Left lung (tissue), 4 donors: ENCODE measurements at regions not wholly inside any gene's neighbourhood (a gene's known extent, or its start where the extent isn't known, plus 50 kb on each side); places are given as distances from the start of the nearest gene placed in this dataset.

Source experiments
- ATAC-seq: fragments of 200-7000 bp; cut with Tn5 transposase; one replicate; pipeline ENCODE4 v1.9.1; 2020; ENCODE audit warnings: moderate library complexity
- DNase-seq, 4 donors: peaks; one replicate each; pipeline ENCODE4 v3.0.0-alpha.2; 2013 to 2020
- H3K27ac ChIP-seq, 2 donors: fragments of 200-600 bp; sonication (generic) in 1 of 2; one replicate each; pipeline versions ENCODE4 v1.5.0 to v1.8.0; 2020 to 2021
- H3K27me3 ChIP-seq, 2 donors: fragments of 200-600 bp; sonication (generic) in 1 of 2; one replicate each; pipeline versions ENCODE4 v1.5.0 to v1.8.0; 2020 to 2021
- H3K36me3 ChIP-seq, 2 donors: fragments of 200-600 bp; sonication (generic) in 1 of 2; one replicate each; pipeline versions ENCODE4 v1.5.0 to v1.8.0; 2020 to 2021
- H3K4me1 ChIP-seq, 2 donors: fragments of 200-600 bp; one replicate each; pipeline ENCODE4 v1.8.0; 2021
- H3K4me3 ChIP-seq, 2 donors: fragments of 200-600 bp; sonication (generic) in 1 of 2; one replicate each; pipeline versions ENCODE4 v1.5.0 to v1.8.0; 2020 to 2021; ENCODE audit warnings: mild to moderate bottlenecking in 1 of 2
- H3K9me3 ChIP-seq, 2 donors: fragments of 200-600 bp; sonication (generic) in 1 of 2; one replicate each; pipeline versions ENCODE4 v1.5.0 to v1.8.0; 2020 to 2021
- CTCF ChIP-seq, 2 donors: fragments of 200-600 bp; sonication (generic) in 1 of 2; IDR thresholded peaks; one replicate each; pipeline versions ENCODE4 v1.5.0 to v1.8.0; 2021; ENCODE audit warnings: antibody characterized with exemption in 2 of 2
- intact Hi-C, 2 donors: fragments of 100-400 bp; cut with DNase I; formaldehyde crosslinking; loops; one replicate each; pipeline versions ENCODE4 v1.11.2 to v1.14.2; 2022
- donor health status: DM: no; HTN: yes; CAD: no.
- donor health status: DM: no; HTN: no; CAD: no.

DNA sequence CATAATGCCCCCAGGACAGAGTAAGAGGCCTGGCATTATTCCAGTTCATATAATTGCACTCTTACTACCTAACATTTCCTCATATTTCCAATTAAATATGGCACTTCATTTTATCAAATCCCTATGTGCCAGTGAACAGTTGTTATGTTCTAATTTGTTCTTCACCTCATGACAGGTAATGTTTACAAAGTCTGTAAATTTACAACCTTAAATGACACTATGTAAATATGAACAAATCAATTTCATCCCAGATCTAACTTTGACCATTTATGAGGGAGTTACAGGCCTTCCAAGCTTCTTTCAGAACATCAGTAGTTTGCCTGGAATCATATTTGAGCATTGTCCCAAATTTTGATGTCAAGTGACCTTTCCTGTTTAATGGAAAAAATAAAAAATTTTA, 592.6 kb upstream of the CDH6 start:
- ATAC-seq = no peak
- no peak for TF ChIP-seq CTCF (IDR thresholded peaks at IDR 0.05)

GRCh38 chr5:30596495-30597064, 596.9 kb upstream of the CDH6 start:
- no peak overlapping the region for H3K4me3 ChIP-seq
- DNase-seq = no peak
- H3K9me3 ChIP-seq = peaks cover 0 to 6% of the 10 kb centered on the region in 2 donors
- H3K27me3 ChIP-seq = no peaks in the 10 kb centered on the region
- ATAC-seq = no peak
- H3K4me1 ChIP-seq = no peaks in the 10 kb centered on the region
- intact Hi-C loops = no loop called here
- no peak overlapping the region for H3K27ac ChIP-seq
- no peak for TF ChIP-seq CTCF (IDR thresholded peaks at IDR 0.05)
- H3K36me3 ChIP-seq = no peaks in the 10 kb centered on the region

More for the DNA sequence above, 592.6 kb upstream of the CDH6 start:
- Histone ChIP-seq H3K27me3 (no peaks in the 10 kb centered on the region), H3K36me3 (no peaks in the 10 kb centered on the region), H3K4me1 (no peaks in the 10 kb centered on the region), H3K27ac (no peak overlapping the region), H3K9me3 (peaks cover 0 to 6% of the 10 kb centered on the region in 2 donors), H3K4me3 (no peak overlapping the region)
- intact Hi-C loops = no loop called here
- no peak for DNase-seq

- TF ChIP-seq CTCF (IDR thresholded peaks at IDR 0.05) = no peak
- DNase-seq = no peak
- Histone ChIP-seq H3K36me3 (no peaks in the 10 kb centered on the region), H3K27ac (no peak overlapping the region), H3K9me3 (peaks cover 0 to 6% of the 10 kb centered on the region in 2 donors), H3K27me3 (no peaks in the 10 kb centered on the region), H3K4me1 (no peaks in the 10 kb centered on the region), H3K4me3 (no peak overlapping the region)
- no peak for ATAC-seq
- intact Hi-C loops = no loop called here
These were observed 599.2 kb upstream of the CDH6 start for GRCh38 chr5:30594331-30594730.

GRCh38 chr5:30592833-30593232, 600.7 kb upstream of the CDH6 start:
- TF ChIP-seq CTCF (IDR thresholded peaks at IDR 0.05) = no peak
- H3K9me3 ChIP-seq = no peaks in the 10 kb centered on the region
- no peak for DNase-seq
- no peak overlapping the region for H3K27ac ChIP-seq
- intact Hi-C loops = no loop called here
- H3K27me3 ChIP-seq = no peaks in the 10 kb centered on the region
- no peak overlapping the region for H3K4me3 ChIP-seq
- no peaks in the 10 kb centered on the region for H3K4me1 ChIP-seq
- no peak for ATAC-seq
- H3K36me3 ChIP-seq = no peaks in the 10 kb centered on the region

DNA sequence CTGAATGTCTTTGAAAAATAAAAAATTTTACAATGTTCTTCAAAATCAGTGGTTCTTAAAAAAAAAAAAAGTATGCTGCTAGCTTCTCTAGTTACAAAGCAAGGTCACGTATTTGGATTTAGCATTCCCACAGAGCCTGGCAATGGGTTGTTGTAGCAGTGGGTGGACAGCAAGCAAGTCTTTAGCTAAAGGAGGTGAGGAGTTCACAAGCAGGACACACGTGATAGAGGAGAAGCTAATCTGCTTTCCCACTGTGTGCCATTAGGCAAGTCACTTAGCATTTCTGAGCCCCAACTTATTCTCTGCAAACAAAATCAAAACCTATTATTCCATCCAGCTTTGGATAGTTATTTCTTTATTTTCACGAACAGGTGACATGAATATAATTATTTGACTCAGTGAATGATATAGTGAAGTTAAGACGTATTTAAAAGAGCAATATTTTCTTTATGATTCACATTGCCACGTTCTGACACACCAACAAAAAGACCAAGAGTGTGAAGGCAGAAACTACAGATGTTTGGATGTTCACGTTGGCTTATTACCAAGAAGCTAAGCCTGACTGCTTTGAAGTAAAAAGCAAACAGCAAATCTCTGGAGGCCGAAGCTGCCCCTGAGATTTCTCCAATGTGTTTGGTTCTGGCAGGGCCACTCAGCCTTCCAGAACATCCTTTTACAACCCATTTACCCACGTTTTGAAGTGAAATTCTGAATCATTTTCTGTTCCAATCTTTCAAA, 612.1 kb upstream of the CDH6 start:
- Histone ChIP-seq H3K4me3 (no peak overlapping the region), H3K27ac (no peak overlapping the region), H3K4me1 (no peaks in the 10 kb centered on the region), H3K9me3 (no peaks in the 10 kb centered on the region), H3K36me3 (no peaks in the 10 kb centered on the region), H3K27me3 (no peaks in the 10 kb centered on the region)
- ATAC-seq = no peak
- intact Hi-C loops = no loop called here
- DNase-seq = peak in 2 of 4 donors; percentile 31 to 56
- no peak for TF ChIP-seq CTCF (IDR thresholded peaks at IDR 0.05)
